ENCODE measurements at regions not wholly inside any gene's neighbourhood (a gene's known extent, or its start where the extent isn't known, plus 50 kb on each side); places are given as distances from the start of the nearest gene placed in this dataset.
"Not testable (repeated sequence)": the region's sequence is repeated elsewhere in the genome, so short reads cannot be mapped to it uniquely, and the experiment has no call there.

DNA sequence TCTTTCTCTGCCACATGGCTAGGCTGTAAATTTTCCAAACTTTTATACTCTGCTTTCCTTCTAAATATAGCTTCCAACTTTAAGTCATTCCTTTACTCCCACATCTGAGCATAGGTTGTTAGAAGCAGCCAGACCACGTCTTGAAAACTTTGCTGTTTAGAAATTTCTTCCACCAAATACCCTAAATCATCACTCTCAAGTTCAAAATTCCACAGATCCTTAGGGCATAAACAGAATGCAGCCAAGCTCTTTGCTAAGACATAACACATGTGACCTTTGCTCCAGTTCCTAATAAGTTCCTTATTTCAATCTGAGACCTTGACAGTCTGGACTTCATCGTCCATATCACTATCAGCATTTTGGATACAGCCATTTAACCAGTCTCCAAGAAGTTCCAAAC lies 749.9 kb downstream of the METTL15 start:
- no peak for DNase-seq

DNA sequence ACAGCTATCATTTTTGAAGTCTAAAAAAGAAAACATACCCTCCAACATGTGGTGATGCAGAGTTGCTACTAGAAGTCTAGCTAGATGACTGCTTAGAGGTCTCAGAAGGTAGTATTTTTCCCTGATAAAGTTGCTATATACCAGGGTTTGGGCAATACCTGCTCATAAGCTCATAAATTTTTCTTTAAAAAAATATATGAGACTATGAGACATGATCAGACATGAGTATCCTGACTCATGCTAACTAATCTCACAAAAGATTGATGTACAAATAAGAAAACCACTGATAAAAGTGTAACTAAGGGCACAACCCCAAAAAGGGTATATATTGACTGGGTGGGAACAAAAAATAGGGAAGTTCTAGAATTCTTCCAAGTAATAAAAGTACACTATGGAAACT lies 740.9 kb downstream of the METTL15 start:
- no peak for DNase-seq

- no peak for DNase-seq
Observed at GRCh38 chr11:28842716-28843115, 734.5 kb downstream of the METTL15 start.

- no peak for DNase-seq
Observed at GRCh38 chr11:28838741-28839140, 730.6 kb downstream of the METTL15 start.

DNA sequence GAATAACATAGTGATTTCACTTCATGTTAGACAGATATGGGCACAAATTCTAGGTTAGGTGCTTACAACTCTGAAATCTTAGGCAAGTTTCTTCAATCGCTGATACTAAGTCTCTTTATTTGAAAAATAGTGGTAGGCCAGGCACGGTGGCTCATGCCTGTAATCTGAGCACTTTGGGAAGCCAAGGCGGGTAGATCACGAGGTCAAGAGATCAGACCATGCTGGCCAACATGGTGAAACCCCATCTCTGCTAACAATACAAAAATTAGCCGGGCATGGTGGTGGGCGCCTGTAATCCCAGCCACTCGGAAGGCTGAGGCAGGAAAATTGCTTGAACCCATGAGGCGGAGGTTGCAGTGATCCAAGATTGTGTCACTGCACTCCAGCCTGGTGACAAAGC lies 729.4 kb downstream of the METTL15 start:
- DNase-seq = no peak

- DNase-seq = no peak
Observed at GRCh38 chr11:28836285-28837081, 728.3 kb downstream of the METTL15 start.

- no peak for DNase-seq
Observed at GRCh38 chr11:28835790-28836189, 727.6 kb downstream of the METTL15 start.

DNA sequence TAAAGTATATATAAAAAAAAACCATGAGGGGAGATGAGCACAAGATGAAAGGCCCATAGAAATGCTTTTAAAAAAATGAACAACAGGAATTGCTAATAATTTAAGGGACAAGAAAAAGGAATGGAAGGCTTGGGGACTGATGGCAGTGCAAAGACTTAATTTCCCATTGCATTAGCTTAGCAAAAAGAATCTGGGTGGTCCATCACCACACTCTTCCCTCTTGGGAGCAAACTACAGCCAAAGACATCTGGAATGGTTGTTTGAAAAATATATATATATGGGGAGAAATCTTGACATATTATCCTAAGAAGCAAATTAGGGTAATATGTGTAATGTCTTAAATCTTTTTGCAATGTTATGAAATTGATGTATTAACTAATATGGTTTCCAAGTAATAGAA lies 727.1 kb downstream of the METTL15 start:
- no peak for DNase-seq

DNA sequence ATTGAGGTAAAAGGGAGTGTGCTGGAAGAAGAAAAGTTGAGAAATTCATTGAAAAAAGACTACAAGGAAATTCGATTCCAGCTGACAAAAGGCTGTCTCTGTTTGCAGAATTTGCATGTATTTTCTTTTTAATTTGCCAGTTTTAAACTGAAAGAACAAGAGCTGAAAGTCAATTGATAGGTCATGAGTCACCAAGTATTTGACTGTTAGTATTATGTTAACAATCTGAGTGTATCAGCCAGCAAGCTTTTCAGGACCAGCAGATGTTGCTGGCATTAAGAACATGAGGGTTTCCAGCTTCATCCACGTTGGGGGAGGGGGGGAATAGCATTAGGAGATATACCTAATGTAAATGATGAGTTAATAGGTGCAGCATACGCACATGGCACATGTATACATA lies 726.7 kb downstream of the METTL15 start:
- DNase-seq = no peak

DNA sequence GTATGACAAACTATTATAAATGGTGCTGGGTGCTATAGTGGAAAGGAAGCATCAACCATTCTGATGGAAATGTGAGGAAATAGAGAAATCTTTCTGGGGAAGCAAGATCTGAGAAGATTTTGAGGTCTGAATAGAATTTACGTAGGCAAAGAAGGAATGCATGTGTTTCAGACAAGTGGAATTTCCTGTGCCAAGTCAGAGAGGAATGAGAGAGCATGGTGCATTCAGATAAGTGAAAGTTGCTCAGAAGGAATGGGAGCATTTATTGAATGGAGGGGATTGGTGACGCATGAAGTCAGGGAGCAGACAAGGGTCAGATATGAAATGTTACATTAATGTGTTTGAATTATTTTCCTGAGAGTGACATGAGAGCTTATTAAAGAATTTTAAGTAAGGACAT lies 725.5 kb downstream of the METTL15 start:
- DNase-seq = no peak

DNA sequence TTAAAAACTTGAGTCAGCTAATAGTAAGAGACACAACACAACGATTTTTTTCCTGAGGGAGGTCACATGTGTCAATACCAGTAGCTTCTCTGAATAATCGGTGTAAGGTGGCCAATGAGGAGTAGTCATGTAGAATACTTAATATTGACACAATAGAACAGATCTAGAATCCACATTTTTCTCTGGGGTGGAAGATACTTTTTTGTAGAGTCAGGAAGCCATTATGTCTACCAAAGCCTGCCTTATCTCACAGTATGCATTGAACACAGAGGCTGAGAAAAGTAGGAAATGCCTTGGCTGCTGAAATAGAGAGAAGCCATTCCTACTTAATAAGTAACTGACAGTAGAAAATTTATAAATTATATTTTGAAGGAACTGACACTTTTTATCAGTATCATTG lies 725.0 kb downstream of the METTL15 start:
- DNase-seq = no peak

- DNase-seq = no peak
Observed at GRCh38 chr11:28826807-28827206, 718.6 kb downstream of the METTL15 start.

- DNase-seq = no peak
Observed at GRCh38 chr11:28822576-28822975, 714.4 kb downstream of the METTL15 start.

DNA sequence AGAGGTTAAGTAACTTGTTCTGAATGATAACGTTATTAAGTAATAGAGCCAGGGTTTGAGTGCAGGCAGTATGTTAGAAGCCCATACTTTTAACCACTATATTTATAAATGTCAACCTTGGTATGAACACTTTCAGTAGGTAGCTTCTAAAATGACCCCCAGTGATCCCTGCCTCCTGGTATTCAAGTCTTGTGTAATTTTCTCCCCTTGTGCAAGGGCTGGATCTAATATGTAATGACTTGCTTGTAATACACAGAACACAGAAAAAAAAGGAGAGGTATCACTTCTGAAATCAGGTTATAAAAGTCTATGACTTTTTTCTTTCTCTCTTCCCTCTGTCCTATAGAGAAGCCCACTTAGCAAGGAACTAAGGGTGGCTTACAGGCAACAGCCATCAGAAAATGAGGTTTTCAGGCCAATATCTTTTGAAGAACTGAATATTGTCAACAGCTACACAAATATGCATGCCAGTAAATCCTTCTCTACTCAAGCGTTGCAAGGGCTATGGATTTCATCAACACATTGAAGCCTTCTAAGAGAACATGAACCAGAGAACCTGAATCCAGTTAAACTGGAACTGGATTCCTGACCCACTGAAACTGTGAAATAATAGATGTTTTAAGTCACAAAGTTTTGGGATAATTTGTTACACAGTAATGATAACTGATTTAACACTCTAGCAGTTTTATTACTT lies 712.3 kb downstream of the METTL15 start:
- DNase-seq = no peak

DNA sequence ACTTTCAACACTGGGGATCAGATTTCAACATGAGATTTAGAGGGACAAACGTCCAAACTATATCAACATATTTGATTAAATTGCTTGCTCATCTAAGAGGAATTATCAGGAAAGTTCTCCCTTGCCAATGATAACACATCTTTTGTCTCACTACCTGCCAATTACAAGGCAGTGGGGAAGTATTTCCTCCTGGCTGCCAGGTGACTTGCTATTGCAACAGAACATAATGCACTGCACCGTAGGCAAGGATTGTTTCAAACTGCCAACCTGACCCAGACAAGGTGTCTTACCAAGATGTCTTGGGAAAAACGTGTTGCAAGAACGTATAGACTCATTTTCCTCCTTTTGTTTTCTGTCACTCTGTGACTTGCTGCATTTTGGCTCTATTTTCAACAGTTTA lies 711.6 kb downstream of the METTL15 start:
- DNase-seq = no peak

GRCh38 chr11:28815110-28815509 lies 706.9 kb downstream of the METTL15 start:
- no peak for DNase-seq

DNA sequence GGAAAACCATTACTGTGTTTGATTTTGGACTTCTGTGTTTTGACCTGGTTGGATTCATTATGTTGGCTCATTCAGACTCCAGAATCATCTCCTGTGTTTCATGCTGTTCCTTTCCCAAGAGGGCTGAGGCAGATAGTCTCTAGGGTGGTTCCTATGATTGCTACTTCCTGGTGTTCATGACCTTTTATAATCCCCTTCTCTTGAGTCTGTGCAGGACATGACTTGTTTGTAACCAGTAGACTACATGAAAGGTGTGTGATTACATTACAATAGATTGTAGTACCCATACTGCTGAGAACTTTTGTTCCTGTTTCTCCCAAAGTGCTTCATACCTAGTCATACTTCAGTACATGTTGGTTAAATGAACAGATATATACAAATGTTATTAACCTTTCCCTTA lies 700.6 kb downstream of the METTL15 start:
- no peak for DNase-seq

GRCh38 chr11:28799316-28799715 lies 691.1 kb downstream of the METTL15 start:
- DNase-seq = no peak

GRCh38 chr11:28798286-28798685 lies 690.1 kb downstream of the METTL15 start:
- no peak for DNase-seq

GRCh38 chr11:28797536-28797935 lies 689.3 kb downstream of the METTL15 start:
- no peak for DNase-seq

DNA sequence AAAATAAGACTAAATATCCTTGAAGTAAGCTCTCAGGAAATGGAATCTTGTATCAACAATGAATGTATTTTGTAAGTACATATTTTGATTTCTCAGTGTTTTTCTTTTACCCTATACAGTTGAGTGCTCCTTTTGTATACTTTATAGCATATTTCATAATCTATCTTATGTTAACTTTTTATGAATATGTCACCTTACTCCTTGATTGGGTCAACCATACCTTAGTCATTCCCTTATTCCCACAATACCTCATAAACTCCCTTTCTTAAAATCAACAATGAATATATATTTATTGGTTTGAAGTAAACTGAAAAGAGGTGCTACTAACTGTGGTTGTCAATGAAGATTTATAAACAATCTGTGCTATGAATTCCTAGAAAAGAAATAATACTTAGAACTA lies 686.2 kb downstream of the METTL15 start:
- no peak for DNase-seq

- DNase-seq = no peak
Observed at GRCh38 chr11:28793282-28793738, 685.1 kb downstream of the METTL15 start.

DNA sequence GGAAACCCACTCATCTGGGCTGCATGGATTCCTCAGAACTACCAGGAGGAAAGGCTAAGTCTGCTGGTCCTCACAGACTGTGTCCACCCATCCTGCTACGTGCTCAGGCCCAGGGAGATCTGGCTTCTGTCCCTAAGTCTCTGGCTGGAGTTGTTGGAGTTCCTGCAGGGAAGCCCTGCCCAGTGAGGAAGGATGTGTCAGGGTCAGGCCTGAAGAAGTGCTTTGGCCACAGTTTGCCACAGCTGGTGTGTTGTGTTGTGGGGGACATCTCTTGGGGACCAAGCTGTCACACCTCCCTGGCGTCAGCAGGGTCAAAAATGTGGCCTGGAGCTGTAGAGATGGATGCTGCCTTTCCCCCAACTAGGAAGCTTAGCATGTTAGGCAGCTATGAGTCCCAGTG lies 684.7 kb downstream of the METTL15 start:
- no peak for DNase-seq

DNA sequence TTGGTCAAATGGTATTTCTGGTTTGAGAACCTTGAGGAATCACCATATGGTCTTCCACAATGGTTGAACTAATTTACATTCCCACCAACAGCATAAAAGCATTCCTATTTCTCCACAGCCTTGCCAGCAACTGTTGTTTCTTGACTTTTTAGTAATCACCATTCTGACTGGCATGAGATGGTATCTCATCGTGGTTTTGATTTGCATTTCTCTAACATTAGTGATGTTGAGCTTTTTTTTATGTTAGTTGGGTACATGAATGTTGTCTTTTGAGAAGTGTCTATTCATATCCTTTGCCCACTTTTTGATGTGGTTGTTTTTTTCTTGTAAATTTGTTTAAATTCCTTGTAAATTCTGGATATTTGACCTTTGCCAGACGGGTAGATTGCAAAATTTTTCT lies 679.7 kb downstream of the METTL15 start:
- DNase-seq = not testable (repeated sequence)

DNA sequence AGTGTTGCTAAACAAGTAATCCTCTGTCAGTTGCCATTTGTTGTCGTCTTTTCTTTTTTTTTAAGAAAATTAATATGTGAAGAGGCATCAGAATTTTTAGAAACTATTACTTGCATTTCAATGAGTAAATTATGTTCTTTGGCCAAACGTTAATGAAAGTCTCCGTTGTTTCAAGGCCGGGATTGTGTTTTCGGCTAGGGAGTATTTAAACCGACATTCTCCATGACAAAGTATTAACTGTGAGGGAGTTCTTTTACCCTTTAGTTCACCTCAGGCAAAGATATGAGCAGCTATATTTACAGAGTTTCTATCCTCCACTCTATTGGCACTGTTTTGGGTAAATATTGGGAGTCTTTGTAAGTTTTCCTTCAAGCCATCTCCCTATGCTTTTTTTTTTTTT lies 668.9 kb downstream of the METTL15 start:
- no peak for DNase-seq
